ENCODE measurements at regions not wholly inside any gene's neighbourhood (a gene's known extent, or its start where the extent isn't known, plus 50 kb on each side); places are given as distances from the start of the nearest gene placed in this dataset.

GRCh38 chr2:155653176-155653575, 679.3 kb downstream of the NR4A2 start:
- TF ChIP-seq, protein P1, sequence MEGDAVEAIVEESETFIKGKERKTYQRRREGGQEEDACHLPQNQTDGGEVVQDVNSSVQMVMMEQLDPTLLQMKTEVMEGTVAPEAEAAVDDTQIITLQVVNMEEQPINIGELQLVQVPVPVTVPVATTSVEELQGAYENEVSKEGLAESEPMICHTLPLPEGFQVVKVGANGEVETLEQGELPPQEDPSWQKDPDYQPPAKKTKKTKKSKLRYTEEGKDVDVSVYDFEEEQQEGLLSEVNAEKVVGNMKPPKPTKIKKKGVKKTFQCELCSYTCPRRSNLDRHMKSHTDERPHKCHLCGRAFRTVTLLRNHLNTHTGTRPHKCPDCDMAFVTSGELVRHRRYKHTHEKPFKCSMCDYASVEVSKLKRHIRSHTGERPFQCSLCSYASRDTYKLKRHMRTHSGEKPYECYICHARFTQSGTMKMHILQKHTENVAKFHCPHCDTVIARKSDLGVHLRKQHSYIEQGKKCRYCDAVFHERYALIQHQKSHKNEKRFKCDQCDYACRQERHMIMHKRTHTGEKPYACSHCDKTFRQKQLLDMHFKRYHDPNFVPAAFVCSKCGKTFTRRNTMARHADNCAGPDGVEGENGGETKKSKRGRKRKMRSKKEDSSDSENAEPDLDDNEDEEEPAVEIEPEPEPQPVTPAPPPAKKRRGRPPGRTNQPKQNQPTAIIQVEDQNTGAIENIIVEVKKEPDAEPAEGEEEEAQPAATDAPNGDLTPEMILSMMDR (IDR thresholded peaks at IDR 0.05; ENCODE audit: low read depth, low read length, poor library complexity, severe bottlenecking) = no peak
- TF ChIP-seq EZH2phosphoT487 (IDR thresholded peaks at IDR 0.05; ENCODE audit: borderline replicate concordance, low read length) = no peak

Measured in DOHH2 (cell line).